Astrocyte (in vitro differentiated cells and primary cell): ENCODE measurements at regions not wholly inside any gene's neighbourhood (a gene's known extent, or its start where the extent isn't known, plus 50 kb on each side); places are given as distances from the start of the nearest gene placed in this dataset.
A peak's percentile ranks its signal among the peaks of the same experiment; 100 is the strongest.

Source experiments
- DNase-seq: peaks from one replicate; pipeline ENCODE4 v3.0.0-alpha.2; 2010; ENCODE audit warnings: low read depth
- FAIRE-seq: peaks from 2 replicates; lab custom pipeline; 2011; peaks lifted over from hg19 to GRCh38; lab: Jason Lieb, UNC
- H2AFZ ChIP-seq: 2 replicates; pipeline ENCODE4 v1.6.0; 2012; ENCODE audit warnings: low read depth, low read length, inconsistent platforms
- H3K27ac ChIP-seq: 2 replicates; pipeline ENCODE4 v1.5.1; 2011; ENCODE audit warnings: low read depth, low read length, inconsistent platforms
- H3K27me3 ChIP-seq: 2 replicates; pipeline ENCODE4 v1.6.0; 2011; ENCODE audit warnings: low read length, inconsistent platforms; ENCODE audit not compliant: insufficient read depth
- H3K36me3 ChIP-seq: 2 replicates; pipeline ENCODE4 v1.5.1; 2011; ENCODE audit warnings: low read length, inconsistent platforms; ENCODE audit not compliant: insufficient read depth
- H3K4me1 ChIP-seq: 2 replicates; pipeline ENCODE4 v1.5.1; 2011; ENCODE audit warnings: low read length, inconsistent platforms; ENCODE audit not compliant: insufficient read depth
- H3K4me2 ChIP-seq: 2 replicates; pipeline ENCODE4 v1.6.0; 2012; ENCODE audit warnings: low read length, inconsistent platforms
- H3K4me3 ChIP-seq: 2 replicates; pipeline ENCODE4 v1.5.1; 2011; ENCODE audit warnings: low read depth, mild to moderate bottlenecking, low read length, inconsistent platforms; ENCODE audit not compliant: insufficient read depth
- H3K79me2 ChIP-seq: 2 replicates; pipeline ENCODE4 v1.6.0; 2012; ENCODE audit warnings: mild to moderate bottlenecking, low read length, inconsistent platforms; ENCODE audit not compliant: insufficient read depth
- H3K9ac ChIP-seq: 2 replicates; pipeline ENCODE4 v1.6.0; 2012; ENCODE audit warnings: mild to moderate bottlenecking, low read length, inconsistent platforms
- H3K9me3 ChIP-seq: 2 replicates; pipeline ENCODE4 v1.5.1; 2012; ENCODE audit warnings: low read depth, mild to moderate bottlenecking, low read length, inconsistent platforms; ENCODE audit not compliant: insufficient read depth
- H4K20me1 ChIP-seq: 2 replicates; pipeline ENCODE4 v1.6.0; 2012; ENCODE audit warnings: low read length, inconsistent platforms; ENCODE audit not compliant: insufficient read depth
- H3K27ac Mint-ChIP-seq: one replicate; pipeline ENCODE4 v1.8.0; 2021; ENCODE audit warnings: mild to moderate bottlenecking, mixed read lengths; ENCODE audit not compliant: unreplicated experiment
- H3K27me3 Mint-ChIP-seq: one replicate; pipeline ENCODE4 v1.8.0; 2021; ENCODE audit warnings: low read depth, mixed read lengths; ENCODE audit not compliant: unreplicated experiment
- H3K36me3 Mint-ChIP-seq: one replicate; pipeline ENCODE4 v1.8.0; 2021; ENCODE audit warnings: low read depth, mixed read lengths; ENCODE audit not compliant: unreplicated experiment
- H3K4me1 Mint-ChIP-seq: one replicate; pipeline ENCODE4 v1.8.0; 2021; ENCODE audit warnings: low read depth, mixed read lengths; ENCODE audit not compliant: unreplicated experiment
- H3K4me3 Mint-ChIP-seq: one replicate; pipeline ENCODE4 v1.8.0; 2021; ENCODE audit warnings: mild to moderate bottlenecking, moderate library complexity, mixed read lengths; ENCODE audit not compliant: unreplicated experiment
- H3K9me3 Mint-ChIP-seq: one replicate; pipeline ENCODE4 v1.8.0; 2021; ENCODE audit warnings: mild to moderate bottlenecking, mixed read lengths; ENCODE audit not compliant: unreplicated experiment
- CTCF ChIP-seq: IDR thresholded peaks from 2 replicates; pipeline ENCODE4 v1.5.1; 2011; ENCODE audit warnings: low read depth, mild to moderate bottlenecking, inconsistent platforms, low read length, moderate library complexity; ENCODE audit not compliant: insufficient read depth
- EZH2 ChIP-seq: IDR thresholded peaks from 2 replicates; pipeline ENCODE4 v1.6.1; 2012; ENCODE audit warnings: mild to moderate bottlenecking, low read length, inconsistent platforms; ENCODE audit not compliant: insufficient read depth

- H3K27me3 Mint-ChIP-seq, result no peaks in the 10 kb centered on the region
- H3K4me3 Mint-ChIP-seq, result no peak overlapping the region
- FAIRE-seq, result no peak
- Histone ChIP-seq H3K4me3 (no peak overlapping the region), H2AFZ (no peak overlapping the region), H3K27ac (no peak overlapping the region), H3K4me1 (no peaks in the 10 kb centered on the region), H3K79me2 (no peaks in the 10 kb centered on the region), H3K36me3 (no peaks in the 10 kb centered on the region), H3K9me3 (no peaks in the 10 kb centered on the region), H3K27me3 (no peaks in the 10 kb centered on the region), H4K20me1 (no peaks in the 10 kb centered on the region), H3K4me2 (no peak overlapping the region), H3K9ac (no peak overlapping the region)
- no peak for DNase-seq
- no peaks in the 10 kb centered on the region for H3K36me3 Mint-ChIP-seq
- H3K9me3 Mint-ChIP-seq, result no peaks in the 10 kb centered on the region
- TF ChIP-seq CTCF, result no peak
- no peak for TF ChIP-seq EZH2
- peaks cover 10% of the 10 kb centered on the region for H3K4me1 Mint-ChIP-seq
- peak overlapping the region; percentile 35 for H3K27ac Mint-ChIP-seq
Measured at GRCh38 chrX:115503099-115503498, 57.9 kb upstream of the PLS3 start.

GRCh38 chrX:115504167-115504566 lies 56.8 kb upstream of the PLS3 start:
- Mint-ChIP-seq H3K27ac (peak overlapping the region; percentile 58), H3K4me3 (no peak overlapping the region), H3K36me3 (no peaks in the 10 kb centered on the region), H3K27me3 (no peaks in the 10 kb centered on the region), H3K9me3 (no peaks in the 10 kb centered on the region), H3K4me1 (peaks cover 8% of the 10 kb centered on the region)
- Histone ChIP-seq H3K9me3 (no peaks in the 10 kb centered on the region), H2AFZ (no peak overlapping the region), H3K4me1 (no peaks in the 10 kb centered on the region), H3K79me2 (no peaks in the 10 kb centered on the region), H3K27ac (no peak overlapping the region), H3K9ac (no peak overlapping the region), H3K4me3 (no peak overlapping the region), H3K27me3 (no peaks in the 10 kb centered on the region), H4K20me1 (no peaks in the 10 kb centered on the region), H3K4me2 (no peak overlapping the region), H3K36me3 (no peaks in the 10 kb centered on the region)
- DNase-seq, result no peak
- TF ChIP-seq EZH2, result no peak
- no peak for TF ChIP-seq CTCF
- FAIRE-seq, result no peak
